ENCODE measurements at regions not wholly inside any gene's neighbourhood (a gene's known extent, or its start where the extent isn't known, plus 50 kb on each side); places are given as distances from the start of the nearest gene placed in this dataset.

- Mint-ChIP-seq H3K36me3 (ENCODE audit: low read depth) (no peaks in the 10 kb centered on the region), H3K9me3 (no peaks in the 10 kb centered on the region), H3K4me3 (no peak overlapping the region), H3K4me1 (no peaks in the 10 kb centered on the region), H3K27me3 (peaks cover 10% of the 10 kb centered on the region), H3K27ac (no peak overlapping the region)
- CTCF ChIA-PET = no interaction called here
- DNase-seq = no peak
- POLR2A ChIA-PET = no interaction called here
These were observed 485.1 kb downstream of the GLRX3 start for GRCh38 chr10:130621231-130621775.

GRCh38 chr10:130623680-130624267, 487.6 kb downstream of the GLRX3 start:
- no peaks in the 10 kb centered on the region for H3K4me1 Mint-ChIP-seq

GRCh38 chr10:130627346-130628045, 491.3 kb downstream of the GLRX3 start:
- Mint-ChIP-seq H3K4me1 (peaks cover 3% of the 10 kb centered on the region), H3K27ac (no peak overlapping the region), H3K4me3 (no peak overlapping the region), H3K9me3 (no peaks in the 10 kb centered on the region), H3K27me3 (no peaks in the 10 kb centered on the region), H3K36me3 (ENCODE audit: low read depth) (no peaks in the 10 kb centered on the region)
- ChIA-PET CTCF (no interaction called here), POLR2A (no interaction called here)
- DNase-seq = no peak

More at GRCh38 chr10:130623680-130624267, 487.6 kb downstream of the GLRX3 start:
- no peaks in the 10 kb centered on the region for H3K9me3 Mint-ChIP-seq
- no peak overlapping the region for H3K4me3 Mint-ChIP-seq
- ChIA-PET POLR2A (no interaction called here), CTCF (no interaction called here)
- no peaks in the 10 kb centered on the region for H3K36me3 Mint-ChIP-seq (ENCODE audit: low read depth)
- DNase-seq = no peak
- H3K27ac Mint-ChIP-seq = no peak overlapping the region
- H3K27me3 Mint-ChIP-seq = no peaks in the 10 kb centered on the region

GRCh38 chr10:130630135-130630534, 493.9 kb downstream of the GLRX3 start:
- no peaks in the 10 kb centered on the region for H3K9me3 Mint-ChIP-seq
- CTCF ChIA-PET = no interaction called here
- H3K4me3 Mint-ChIP-seq = no peak overlapping the region
- H3K27ac Mint-ChIP-seq = no peak overlapping the region
- peaks cover 3% of the 10 kb centered on the region for H3K4me1 Mint-ChIP-seq
- POLR2A ChIA-PET = no interaction called here
- H3K36me3 Mint-ChIP-seq (ENCODE audit: low read depth) = no peaks in the 10 kb centered on the region
- no peak for DNase-seq
- H3K27me3 Mint-ChIP-seq = peaks cover under 1% of the 10 kb centered on the region

GRCh38 chr10:130631142-130632096, 495.2 kb downstream of the GLRX3 start:
- no peak overlapping the region for H3K27ac Mint-ChIP-seq
- CTCF ChIA-PET = no interaction called here
- POLR2A ChIA-PET = no interaction called here

GRCh38 chr10:130634816-130635215, 498.6 kb downstream of the GLRX3 start:
- Mint-ChIP-seq H3K27me3 (peaks cover 9% of the 10 kb centered on the region), H3K36me3 (ENCODE audit: low read depth) (no peaks in the 10 kb centered on the region), H3K27ac (no peak overlapping the region), H3K4me1 (peaks cover 3% of the 10 kb centered on the region), H3K4me3 (no peak overlapping the region), H3K9me3 (no peaks in the 10 kb centered on the region)
- ChIA-PET POLR2A (no interaction called here), CTCF (no interaction called here)
- DNase-seq = no peak

More at GRCh38 chr10:130631142-130632096, 495.2 kb downstream of the GLRX3 start:
- Mint-ChIP-seq H3K36me3 (ENCODE audit: low read depth) (no peaks in the 10 kb centered on the region), H3K9me3 (no peaks in the 10 kb centered on the region), H3K4me1 (peaks cover 3% of the 10 kb centered on the region), H3K4me3 (no peak overlapping the region), H3K27me3 (peaks cover 4% of the 10 kb centered on the region)
- no peak for DNase-seq

- Mint-ChIP-seq H3K4me1 (peaks cover 3% of the 10 kb centered on the region), H3K36me3 (ENCODE audit: low read depth) (no peaks in the 10 kb centered on the region), H3K27me3 (peaks cover 9% of the 10 kb centered on the region), H3K4me3 (no peak overlapping the region), H3K9me3 (no peaks in the 10 kb centered on the region), H3K27ac (no peak overlapping the region)
- CTCF ChIA-PET = no interaction called here
- POLR2A ChIA-PET = no interaction called here
- DNase-seq = no peak
These were observed 499.3 kb downstream of the GLRX3 start for GRCh38 chr10:130635528-130635927.

GRCh38 chr10:130636313-130636930, 500.2 kb downstream of the GLRX3 start:
- H3K4me3 Mint-ChIP-seq = no peak overlapping the region

GRCh38 chr10:130637089-130637676, 501.0 kb downstream of the GLRX3 start:
- POLR2A ChIA-PET = no interaction called here
- no peaks in the 10 kb centered on the region for H3K36me3 Mint-ChIP-seq (ENCODE audit: low read depth)
- CTCF ChIA-PET = no interaction called here
- no peaks in the 10 kb centered on the region for H3K9me3 Mint-ChIP-seq
- H3K4me1 Mint-ChIP-seq = no peaks in the 10 kb centered on the region
- H3K4me3 Mint-ChIP-seq = no peak overlapping the region
- DNase-seq = no peak
- peaks cover 9% of the 10 kb centered on the region for H3K27me3 Mint-ChIP-seq
- no peak overlapping the region for H3K27ac Mint-ChIP-seq

More at GRCh38 chr10:130636313-130636930, 500.2 kb downstream of the GLRX3 start:
- H3K27ac Mint-ChIP-seq = no peak overlapping the region
- H3K27me3 Mint-ChIP-seq = peaks cover 9% of the 10 kb centered on the region
- ChIA-PET CTCF (no interaction called here), POLR2A (no interaction called here)
- H3K36me3 Mint-ChIP-seq (ENCODE audit: low read depth) = no peaks in the 10 kb centered on the region
- no peak for DNase-seq
- no peaks in the 10 kb centered on the region for H3K9me3 Mint-ChIP-seq
- H3K4me1 Mint-ChIP-seq = peaks cover 3% of the 10 kb centered on the region

GRCh38 chr10:130638991-130639390, 502.8 kb downstream of the GLRX3 start:
- H3K4me1 Mint-ChIP-seq = no peaks in the 10 kb centered on the region
- no peak overlapping the region for H3K27ac Mint-ChIP-seq
- no peaks in the 10 kb centered on the region for H3K36me3 Mint-ChIP-seq (ENCODE audit: low read depth)
- ChIA-PET CTCF (no interaction called here), POLR2A (no interaction called here)
- peaks cover 9% of the 10 kb centered on the region for H3K27me3 Mint-ChIP-seq
- H3K4me3 Mint-ChIP-seq = no peak overlapping the region
- DNase-seq = no peak
- no peaks in the 10 kb centered on the region for H3K9me3 Mint-ChIP-seq

GRCh38 chr10:130642926-130643325, 506.7 kb downstream of the GLRX3 start:
- Mint-ChIP-seq H3K4me1 (no peaks in the 10 kb centered on the region), H3K9me3 (no peaks in the 10 kb centered on the region), H3K27ac (no peak overlapping the region), H3K4me3 (no peak overlapping the region), H3K36me3 (ENCODE audit: low read depth) (no peaks in the 10 kb centered on the region), H3K27me3 (no peaks in the 10 kb centered on the region)
- CTCF ChIA-PET = no interaction called here
- no peak for DNase-seq
- POLR2A ChIA-PET = no interaction called here

GRCh38 chr10:130647341-130647740, 511.1 kb downstream of the GLRX3 start:
- H3K9me3 Mint-ChIP-seq = no peaks in the 10 kb centered on the region
- no peak overlapping the region for H3K27ac Mint-ChIP-seq
- H3K4me1 Mint-ChIP-seq = no peaks in the 10 kb centered on the region
- H3K4me3 Mint-ChIP-seq = no peak overlapping the region
- no peaks in the 10 kb centered on the region for H3K36me3 Mint-ChIP-seq (ENCODE audit: low read depth)
- ChIA-PET CTCF (no interaction called here), POLR2A (no interaction called here)
- no peak for DNase-seq
- no peaks in the 10 kb centered on the region for H3K27me3 Mint-ChIP-seq
